DMS79 treated with DMSO at 0.1 percent for 48 hours (cell line): ENCODE measurements at regions not wholly inside any gene's neighbourhood (a gene's known extent, or its start where the extent isn't known, plus 50 kb on each side); places are given as distances from the start of the nearest gene placed in this dataset.
"Not testable (repeated sequence)": the region's sequence is repeated elsewhere in the genome, so short reads cannot be mapped to it uniquely, and the experiment has no call there.

Experiments
- DNase-seq: peaks from one replicate; lab custom pipeline; 2025; lab: John Stamatoyannopoulos, UW

DNA sequence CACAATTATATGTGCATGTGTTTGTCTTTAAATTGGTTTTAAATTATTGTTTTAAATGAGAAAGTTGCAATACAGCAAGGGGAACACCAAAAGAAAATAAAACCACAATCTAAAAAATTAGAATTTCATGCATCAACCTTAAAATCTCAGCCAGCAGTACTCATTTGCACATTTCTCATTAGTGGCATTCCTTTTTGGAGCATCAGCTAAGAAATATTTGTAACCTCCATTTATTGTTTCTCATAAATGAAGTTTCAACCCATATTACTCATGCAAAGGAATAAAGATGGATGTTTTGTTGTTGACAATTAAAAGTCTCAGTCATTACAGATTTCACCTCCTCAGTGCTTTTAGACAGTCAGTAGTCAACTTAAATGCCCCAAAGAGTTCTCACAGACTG is 160.1 kb downstream of the TBX15 start:
- DNase-seq = no peak

DNA sequence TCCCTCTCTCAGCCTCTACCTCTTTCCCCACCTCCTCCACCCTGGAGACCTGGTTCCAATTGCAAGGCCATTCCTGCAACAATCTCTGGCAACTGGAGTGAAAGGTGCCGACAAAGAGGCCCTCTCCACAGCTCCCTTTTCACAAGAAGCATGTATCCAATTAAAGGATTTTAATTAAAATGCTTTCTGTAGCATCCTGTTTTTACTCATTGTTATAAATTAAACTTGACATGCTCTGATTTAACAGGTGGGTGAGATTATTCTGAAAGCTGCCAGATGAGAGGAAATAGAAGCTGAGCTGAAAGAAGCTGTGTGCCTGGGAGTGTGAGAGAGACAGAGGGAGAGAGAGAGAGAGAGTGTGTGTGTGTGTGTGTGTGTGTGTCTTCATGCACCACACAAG is 160.5 kb downstream of the TBX15 start:
- no peak for DNase-seq

DNA sequence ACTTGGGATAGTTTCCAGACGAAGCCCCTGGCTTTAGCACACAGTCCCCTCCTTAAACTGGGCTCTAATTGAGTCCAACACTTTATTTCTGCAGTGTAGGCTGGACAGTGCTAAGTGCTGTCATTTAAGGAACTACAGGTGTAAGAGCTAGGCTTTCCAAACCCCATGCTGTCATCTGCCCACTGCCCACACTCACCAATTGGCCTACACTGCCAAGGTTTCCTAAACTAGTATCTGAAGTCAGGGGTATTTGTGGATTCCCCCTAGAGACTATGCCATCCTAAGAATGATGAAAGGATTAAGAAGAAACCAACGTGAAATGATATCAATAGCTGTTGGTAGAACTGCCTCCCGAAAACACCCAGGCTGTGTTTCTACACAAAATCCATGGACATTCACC is 160.9 kb downstream of the TBX15 start:
- no peak for DNase-seq

DNA sequence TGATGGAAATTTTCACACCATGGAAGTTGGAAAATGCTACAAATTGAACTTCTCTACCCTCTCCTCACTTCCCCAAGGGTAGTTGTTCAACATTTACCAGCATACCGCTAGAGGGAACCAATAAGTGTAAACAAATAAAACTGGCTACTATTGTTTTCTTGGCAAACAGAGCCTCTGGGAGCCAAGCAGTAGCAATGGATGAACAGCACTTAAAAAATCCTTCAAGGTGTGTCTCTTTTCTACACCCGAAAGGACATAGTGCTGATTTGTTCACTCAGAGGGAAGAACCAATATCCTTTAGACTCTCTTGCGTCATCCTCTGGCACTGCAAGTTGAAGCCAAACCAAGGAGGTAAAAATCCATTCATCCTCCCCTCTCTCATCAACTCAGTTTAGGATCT is 161.5 kb downstream of the TBX15 start:
- no peak for DNase-seq

DNA sequence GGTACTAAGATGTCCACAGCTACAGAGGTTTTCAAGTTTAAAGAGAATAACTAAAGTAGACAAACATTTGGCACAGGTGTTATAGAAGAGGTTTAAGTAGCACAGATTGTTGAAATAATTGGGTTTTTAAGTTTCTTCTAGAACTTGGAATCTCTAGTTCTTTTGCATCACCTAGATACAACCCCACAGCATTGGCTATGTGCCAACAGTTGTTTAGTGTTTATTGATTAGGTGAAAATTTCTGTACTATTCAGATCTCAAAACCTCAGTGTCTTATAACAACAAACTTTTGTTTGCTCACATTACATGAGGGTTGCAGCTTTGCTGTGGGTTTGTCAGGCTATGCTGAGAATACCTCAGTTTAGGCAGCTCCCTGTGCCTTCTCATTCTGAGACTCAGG is 162.5 kb downstream of the TBX15 start:
- no peak for DNase-seq

DNA sequence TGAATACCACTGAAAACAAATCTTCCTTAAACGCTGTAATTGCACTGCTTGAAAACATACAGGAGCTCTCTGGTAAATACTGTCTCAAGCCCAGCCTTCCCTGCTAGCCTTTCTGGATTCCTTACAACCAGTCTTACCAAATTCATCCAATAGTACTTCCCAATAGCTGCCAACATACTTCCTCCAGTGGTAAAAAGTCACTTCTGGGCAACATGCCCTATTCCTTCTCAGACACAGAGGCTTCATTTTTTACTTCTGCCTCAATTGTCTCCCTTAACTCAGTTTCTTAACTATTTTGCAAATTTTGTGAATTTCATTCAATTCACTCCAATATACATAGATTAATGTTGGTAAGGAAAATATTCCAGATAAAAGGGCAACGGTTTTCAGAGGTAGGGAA is 166.3 kb downstream of the TBX15 start:
- no peak for DNase-seq

DNA sequence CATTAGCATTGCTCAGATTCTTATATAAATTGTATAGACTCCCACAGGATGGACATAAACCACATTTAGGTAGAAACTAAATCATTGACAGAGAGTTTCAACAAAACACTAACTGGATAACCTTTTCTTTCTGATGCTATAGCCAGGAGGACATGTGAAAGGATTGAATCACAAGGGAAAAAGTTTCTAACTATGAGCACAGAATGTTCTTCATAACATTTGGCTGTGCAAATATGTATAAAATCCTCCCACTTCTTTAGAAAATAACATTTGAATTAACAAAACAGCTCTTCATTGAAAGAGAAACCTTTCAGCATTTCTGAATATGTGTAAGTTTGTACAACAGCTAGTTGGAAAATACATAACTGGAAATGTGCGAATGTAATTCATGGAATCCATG is 167.3 kb downstream of the TBX15 start:
- no peak for DNase-seq

DNA sequence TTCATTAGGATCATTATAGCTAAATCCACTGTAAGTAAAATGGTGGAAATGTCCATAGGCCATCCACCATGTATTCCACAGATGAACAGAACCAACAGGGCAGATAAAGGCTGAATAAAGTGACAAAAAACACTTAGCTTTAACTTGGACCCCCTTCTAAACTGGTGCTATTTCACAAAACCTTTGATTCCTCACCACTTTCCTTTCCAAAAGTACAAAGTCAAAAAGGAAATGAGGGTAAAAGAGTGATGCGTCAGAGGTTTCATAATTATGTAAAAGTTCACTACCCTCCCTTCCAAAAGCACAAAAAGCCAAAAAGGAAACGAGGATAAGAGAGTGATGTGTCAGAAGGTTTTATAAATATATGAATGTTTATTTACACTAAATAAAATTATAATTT is 172.2 kb downstream of the TBX15 start:
- no peak for DNase-seq

DNA sequence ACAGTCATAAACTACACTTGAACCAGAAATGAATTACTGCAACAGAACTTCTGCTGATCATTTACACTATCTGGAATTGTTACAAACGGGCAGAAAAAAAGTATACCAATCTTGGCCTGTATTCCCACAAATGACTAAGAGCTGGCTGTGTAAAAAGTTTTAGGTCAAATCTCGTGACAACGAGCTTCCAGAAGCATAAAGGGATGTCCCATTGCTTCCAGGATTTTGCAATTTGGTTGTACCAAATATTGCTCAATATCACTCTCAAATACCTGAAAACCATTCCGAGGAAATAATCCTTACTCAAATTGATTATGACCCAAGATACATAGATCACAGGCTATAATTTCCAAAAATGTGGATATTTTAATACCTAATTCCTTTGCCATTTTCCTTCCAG is 175.6 kb downstream of the TBX15 start:
- no peak for DNase-seq

DNA sequence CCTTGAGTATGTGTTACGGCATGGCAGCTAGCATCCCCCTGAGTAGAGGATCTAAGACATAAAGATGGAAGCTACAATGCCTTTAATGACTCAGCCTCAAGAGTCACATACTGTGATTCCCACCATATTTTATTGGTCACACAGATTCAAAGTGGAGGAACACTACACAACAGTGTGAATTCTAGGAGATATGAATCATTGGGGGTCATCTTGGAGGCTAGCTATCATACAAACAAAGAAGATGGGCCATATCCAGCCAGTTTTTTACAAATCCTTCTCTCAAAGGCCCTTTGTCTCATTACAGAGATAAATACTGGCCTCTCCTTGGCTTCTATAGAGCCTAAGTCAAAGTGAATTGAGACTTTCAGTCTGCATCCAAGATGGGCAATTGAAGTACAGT is 177.0 kb downstream of the TBX15 start:
- no peak for DNase-seq

DNA sequence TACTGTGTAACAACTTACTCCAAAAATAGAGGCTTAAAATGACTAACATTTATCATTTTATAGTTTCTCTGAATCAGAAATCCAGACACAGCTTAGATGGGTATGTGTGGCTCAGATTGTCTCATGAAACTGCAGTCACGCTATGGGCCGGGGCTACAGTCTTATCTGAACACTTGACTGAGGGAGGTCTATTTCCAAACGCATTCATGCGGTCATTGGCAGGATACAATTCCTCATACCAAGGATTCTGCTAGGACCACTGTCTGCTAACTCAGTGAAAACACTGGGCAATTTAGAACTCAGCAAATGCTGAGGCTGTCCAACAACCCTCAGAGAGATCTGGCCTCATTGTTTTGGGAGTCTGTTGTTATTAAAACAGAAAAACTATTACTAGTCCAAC is 178.6 kb downstream of the TBX15 start:
- DNase-seq = no peak

DNA sequence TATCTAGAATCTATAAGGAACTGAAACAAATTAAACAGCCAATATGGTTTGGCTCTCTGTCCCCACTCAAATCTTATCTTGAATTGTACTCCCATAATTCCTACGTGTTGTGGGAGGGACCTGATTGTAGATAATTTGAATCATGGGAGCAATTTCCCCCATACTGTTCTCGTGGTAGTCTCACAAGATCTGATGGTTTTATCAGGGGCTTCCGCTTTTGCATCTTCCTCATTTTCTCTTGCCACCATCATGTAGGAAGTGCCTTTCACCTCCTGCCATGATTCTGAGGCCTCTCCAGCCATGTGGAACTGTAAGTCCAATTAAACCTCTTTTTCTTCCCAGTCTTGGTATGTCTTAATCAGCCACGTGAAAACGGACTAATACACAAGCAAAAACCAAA is 185.0 kb downstream of the TBX15 start:
- not testable (repeated sequence) for DNase-seq

DNA sequence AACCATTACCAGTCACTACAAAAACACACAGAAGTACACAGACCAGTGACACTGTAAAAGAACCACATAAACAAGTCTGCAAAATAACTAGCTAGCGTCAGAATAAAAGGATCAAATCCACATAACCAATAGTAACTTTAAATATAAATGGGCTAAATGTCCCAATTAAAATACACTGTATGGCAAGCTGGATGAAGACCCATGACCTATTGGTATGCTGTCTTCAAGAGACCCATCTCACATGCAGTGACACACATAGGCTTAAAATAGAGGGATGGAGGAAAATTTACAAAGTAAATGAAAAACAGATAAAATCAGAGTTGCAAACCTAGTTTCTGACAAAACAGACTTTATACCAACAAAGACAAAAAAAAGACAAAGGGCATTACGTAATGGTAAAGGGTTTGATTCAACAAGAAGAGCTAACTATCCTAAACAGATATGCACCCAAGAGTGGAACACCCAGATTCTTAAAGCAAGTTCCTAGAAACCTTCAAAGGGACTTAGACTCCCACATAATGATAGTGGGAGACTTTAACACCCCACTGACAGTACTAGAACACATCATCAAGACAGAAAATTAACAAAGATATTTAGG is 196.9 kb downstream of the TBX15 start:
- DNase-seq = no peak

DNA sequence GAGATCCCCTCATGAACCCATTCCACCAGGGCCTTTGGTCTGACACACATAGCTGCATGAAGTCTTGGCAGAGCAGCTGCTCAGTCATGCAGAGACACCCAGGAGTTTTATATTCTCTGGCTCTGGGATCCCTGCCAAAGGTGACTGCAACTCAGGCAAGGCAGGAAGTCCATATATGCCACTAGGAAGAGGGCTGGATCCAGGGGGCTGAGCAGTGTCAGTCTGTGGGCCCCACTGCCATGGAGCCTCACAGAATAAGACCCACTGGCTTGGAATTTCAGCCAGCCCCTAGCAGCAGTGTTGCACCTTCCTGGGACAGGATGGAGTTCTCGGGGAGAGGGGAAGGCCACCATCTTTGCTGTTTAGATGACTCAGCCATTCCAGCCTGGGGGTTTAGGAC is 199.7 kb downstream of the TBX15 start:
- DNase-seq = peak; percentile 31

DNA sequence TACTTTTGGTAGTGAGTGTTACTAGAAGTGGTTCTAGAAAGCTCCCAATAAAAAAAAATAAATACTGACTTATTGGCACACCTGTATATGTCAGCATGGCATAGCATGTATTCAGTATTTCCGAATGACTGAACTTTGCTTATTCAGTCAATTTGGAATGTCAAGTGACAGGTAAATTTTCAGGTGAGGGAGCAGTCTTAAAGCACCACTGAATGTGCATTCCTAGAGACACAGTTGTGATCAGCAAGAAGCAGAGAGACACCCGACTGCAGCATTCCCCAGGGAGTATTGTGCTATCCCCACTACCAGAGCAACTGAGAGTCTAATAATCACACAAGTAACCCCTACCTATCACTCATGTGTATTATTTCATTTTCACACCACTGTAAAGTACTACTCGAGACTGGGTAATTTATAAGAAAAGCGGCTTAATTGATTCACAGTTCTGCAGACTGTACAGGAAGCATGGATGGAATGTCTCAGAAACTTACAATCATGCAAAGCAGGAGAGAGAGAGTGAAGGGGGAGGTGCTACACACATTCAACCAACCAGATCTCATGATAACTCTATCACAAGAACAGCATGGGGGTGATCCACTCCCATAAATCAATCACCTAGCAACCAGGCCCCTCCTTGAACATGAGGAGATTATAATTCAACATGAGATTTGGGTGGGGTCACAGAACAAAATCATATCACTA is 201.5 kb downstream of the TBX15 start:
- DNase-seq = no peak

DNA sequence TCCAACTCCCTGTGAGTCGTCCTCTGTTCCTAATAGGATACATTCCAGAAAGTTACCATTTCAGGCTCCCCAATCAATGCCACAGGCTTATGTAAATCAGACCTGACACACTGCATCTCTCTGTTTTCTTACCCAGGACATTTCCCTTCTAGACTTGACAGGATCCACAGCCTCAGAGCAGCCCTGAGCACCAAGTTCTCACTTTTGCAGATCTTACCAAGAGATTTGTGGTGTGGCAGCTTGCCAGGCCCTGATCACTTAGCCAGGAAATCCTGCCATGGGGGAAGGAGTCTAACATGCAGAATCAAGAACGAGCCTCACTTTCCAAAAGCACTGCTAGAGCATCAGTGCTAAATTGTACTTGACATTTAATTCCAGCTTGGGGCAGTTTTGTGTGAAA is 202.9 kb downstream of the TBX15 start:
- DNase-seq = no peak

DNA sequence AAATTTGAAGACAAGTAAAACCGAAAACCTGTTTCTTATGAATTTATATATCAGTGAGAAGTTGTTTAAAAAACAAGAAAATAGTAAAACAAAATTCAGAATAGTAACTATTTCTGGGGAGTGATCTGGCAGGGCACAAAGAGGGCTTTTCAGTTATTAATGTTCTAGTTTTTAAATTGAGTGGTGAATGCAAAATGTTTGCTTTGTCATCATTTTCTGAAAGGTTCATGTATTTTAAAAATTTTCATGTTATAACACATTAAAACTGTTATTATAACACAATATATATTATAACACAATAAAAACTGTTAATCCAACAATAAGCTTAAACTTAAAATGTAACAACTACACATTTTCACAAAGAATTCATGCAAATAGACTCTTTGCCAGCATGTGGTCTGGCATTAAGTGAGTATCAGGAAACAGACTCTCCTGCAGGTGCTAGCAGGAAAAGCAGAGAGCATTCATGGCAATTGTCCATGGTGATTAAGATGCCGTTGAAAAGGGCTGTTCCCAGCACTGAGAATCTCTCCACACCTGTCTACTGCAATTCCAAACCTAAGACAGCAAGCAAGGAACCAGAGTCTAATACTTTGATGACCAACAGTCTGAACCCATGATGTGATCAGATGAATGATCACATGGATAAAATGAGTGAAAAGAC is 204.9 kb downstream of the TBX15 start:
- peak; percentile 7 for DNase-seq

DNA sequence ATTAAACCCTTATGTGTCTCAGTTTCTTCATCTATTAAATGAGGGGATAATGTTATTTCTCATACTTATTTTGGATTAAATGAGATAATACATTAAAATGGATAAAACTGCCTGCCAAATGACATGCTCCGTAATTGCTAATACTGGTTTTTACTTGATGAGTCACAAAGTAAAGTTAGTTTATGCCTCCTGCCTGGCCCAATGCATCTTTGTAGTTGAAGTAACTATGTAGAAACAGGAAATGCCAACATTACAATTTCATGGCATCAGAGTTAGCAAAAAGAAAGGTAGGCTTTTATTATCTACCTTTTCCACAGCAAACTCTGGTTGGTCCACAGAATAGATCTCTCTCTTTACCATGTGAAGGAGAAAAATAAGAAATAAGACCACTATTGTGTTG is 214.5 kb downstream of the TBX15 start:
- no peak for DNase-seq

DNA sequence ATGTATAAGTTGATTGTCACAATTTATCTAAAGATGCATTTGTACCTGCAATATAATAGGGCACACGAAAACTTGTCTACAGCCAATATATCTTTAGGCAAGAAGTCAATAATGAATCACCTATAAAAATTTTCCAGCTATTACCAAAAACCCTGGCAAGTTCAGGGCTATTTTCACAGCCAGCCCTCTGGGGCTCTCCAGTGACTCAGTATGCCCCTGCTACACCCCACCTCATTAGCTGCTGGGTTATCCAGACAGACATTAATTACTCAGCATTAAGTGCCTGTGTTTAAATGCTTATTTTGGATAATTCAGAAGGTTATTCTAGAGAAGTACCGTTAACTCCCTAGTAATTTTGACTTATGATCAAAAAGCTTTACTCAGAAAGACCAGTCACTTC is 220.2 kb downstream of the TBX15 start:
- no peak for DNase-seq

DNA sequence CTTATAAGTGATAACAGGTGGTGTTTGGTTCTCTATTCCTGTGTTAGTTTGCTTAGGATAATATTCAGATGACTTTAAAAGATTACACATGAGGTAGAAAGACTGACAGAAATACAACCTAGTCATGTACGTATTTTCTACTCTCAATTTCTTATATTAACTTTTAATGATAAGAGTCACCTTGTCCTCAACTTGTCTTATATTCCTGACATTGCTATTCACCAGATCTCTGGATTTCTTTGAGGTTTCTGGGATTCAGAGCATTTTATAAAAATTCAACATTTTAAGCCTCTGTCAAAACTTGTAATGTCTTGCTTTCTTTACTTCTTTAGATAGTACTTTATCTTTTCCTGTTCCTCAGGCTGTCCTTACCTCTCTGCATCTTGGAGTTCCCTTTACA is 234.2 kb downstream of the TBX15 start:
- DNase-seq = no peak

DNA sequence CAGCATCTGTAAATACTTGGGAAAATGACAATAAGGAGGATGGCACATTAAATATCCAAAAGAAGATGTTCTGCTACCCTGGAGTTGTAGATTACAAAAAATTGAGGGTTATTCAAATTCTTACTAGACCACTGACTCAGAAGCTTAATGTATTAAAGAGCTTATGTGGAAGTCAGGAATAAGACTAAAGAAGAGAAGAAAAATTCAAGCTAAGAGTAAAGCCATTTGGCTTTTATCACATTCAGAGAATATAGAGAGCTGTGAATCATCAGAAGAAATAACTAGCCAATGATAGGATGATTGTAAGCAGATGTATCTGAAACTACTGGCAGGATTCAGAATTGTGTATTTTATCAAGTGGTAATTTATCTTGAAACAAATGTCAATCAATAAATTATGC is 237.0 kb downstream of the TBX15 start:
- DNase-seq = no peak

DNA sequence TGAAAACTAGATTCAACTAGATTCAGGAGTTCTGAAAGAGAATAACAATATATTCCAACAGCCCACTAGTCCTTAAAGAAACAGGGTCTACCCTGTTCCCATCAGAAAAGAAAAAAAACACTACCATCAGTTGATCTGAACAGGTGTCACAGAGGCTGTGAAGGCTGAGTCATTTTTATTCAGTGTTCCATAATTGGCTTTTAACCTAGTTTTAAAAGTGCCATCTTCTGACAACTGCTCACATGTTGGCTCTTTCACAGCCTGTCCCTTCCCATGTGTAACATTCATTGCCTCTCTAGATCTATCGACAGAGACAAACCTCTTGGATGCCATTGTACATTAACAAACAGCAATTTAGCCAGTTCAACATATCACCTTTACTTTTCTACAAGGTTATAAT is 243.7 kb downstream of the TBX15 start:
- no peak for DNase-seq

DNA sequence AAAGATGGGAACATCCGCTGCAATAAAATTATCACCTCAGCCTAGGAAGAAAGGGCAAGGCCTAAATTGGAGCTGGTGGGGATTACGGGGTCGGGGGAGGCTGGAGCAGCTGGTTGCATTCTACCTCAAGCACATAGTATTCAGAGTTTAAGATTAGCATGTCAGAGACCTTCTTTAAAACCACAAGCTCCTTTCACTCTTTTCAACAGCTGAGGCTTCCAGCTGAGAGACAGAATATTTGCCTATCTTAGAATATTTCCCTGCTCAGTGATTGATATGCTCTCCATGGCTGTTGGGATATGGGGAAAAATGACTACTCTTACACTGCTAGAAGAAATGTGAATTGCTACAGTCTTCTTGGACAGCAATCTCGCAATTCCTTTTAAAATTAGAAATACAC is 248.6 kb downstream of the TBX15 start:
- no peak for DNase-seq

DNA sequence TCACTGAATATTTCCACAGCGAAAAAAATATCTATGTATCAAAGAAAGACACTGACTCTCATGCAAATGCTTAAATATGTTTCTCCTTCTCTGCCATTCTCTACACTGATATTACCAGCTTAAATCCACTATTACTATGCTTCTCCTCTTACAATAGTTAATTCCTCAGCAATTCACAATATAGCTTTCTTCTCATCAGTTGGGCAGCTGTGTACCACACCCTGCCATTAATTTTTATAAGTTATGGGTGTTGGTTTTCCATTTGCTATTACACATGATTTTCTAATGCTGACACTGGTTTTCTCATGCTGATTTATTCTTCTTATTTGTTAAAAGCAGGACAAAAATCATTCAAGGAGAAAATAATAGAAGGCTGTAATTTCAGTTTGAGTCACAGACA is 251.8 kb downstream of the TBX15 start:
- no peak for DNase-seq
